H54 (cell line): ENCODE measurements at regions not wholly inside any gene's neighbourhood (a gene's known extent, or its start where the extent isn't known, plus 50 kb on each side); places are given as distances from the start of the nearest gene placed in this dataset.
A peak's percentile ranks its signal among the peaks of the same experiment; 100 is the strongest.

ENCODE experiments used
- DNase-seq: peaks from one replicate; pipeline ENCODE4 v3.0.0; 2011; ENCODE audit warnings: low spot score, mixed read lengths; ENCODE audit not compliant: insufficient read length
- FAIRE-seq: peaks from 3 replicates; lab custom pipeline; 2011; peaks lifted over from hg19 to GRCh38; lab: Jason Lieb, UNC
- POLR2A ChIP-seq: IDR thresholded peaks from 2 replicates; pipeline ENCODE4 v1.6.1; 2011; ENCODE audit warnings: low read depth, mild to moderate bottlenecking, low read length

GRCh38 chr13:26983543-26984320 is 187.9 kb downstream of the USP12 start:
- FAIRE-seq = no peak
- TF ChIP-seq POLR2A = no peak

GRCh38 chr13:26980099-26981031 is 191.2 kb downstream of the USP12 start:
- FAIRE-seq = no peak

More at GRCh38 chr13:26983543-26984320, 187.9 kb downstream of the USP12 start:
- DNase-seq = no peak

DNA sequence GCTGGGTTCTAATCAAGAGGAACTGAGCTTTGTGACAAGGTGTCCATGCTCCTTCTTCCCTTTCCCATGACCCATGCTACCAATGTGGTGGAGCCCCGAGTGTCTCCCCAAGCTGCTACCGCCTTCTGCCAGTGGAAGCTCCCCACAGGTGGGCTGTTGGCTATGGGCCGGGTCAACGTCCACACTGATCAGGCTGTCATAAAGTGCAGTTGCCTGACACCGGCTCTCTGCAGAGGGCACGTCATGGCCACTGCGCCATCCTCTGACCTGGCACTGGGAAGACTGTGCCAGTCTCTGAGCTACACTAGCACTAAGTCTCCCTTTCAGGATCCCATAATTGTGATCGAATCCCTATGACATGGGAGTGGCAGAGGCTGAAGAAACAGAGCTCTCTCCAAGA is 192.3 kb downstream of the USP12 start:
- TF ChIP-seq POLR2A = no peak
- DNase-seq (no peak), FAIRE-seq (no peak)

More at GRCh38 chr13:26980099-26981031, 191.2 kb downstream of the USP12 start:
- no peak for DNase-seq
- TF ChIP-seq POLR2A = no peak

GRCh38 chr13:26978081-26978860 is 193.3 kb downstream of the USP12 start:
- DNase-seq (no peak), FAIRE-seq (no peak)
- no peak for TF ChIP-seq POLR2A

DNA sequence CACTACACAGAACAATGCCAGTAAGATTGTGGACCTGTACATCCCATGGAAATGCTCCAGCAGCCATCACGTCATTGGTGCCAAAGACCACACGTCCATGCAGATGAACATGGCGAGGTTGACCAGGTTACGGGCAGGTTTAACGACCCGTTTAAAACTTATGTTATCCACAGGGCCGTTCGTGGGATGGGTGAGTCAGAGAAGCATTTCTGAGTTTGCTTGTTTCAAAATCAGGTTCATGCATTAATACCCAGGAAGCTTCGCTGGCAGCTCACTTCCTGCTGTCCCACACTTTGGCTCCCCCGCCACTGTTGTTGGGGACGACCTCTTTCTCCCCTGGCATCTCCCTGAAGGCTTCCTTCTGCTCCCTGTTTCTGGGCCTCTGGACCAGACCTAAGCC is 194.1 kb downstream of the USP12 start:
- FAIRE-seq (no peak), DNase-seq (no peak)
- TF ChIP-seq POLR2A = no peak

DNA sequence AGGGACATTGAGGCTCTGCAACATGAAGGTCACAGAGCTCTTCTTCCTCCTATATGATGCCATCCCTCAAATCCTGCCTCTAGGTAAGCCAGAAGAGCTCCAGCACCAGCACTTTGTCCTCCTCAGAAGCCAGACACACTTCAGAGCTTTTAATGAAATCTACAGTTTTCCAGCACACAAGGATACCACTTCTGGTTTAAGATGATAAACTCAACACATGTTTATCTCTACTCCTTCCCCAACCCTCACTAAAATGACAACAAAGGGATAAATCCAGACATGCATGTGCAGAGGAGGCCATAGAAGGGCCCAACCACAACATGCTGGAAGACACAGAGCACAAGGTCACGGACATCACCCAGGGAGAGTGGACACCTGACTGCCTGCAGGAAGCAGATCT is 195.3 kb downstream of the USP12 start:
- TF ChIP-seq POLR2A = no peak
- DNase-seq (no peak), FAIRE-seq (no peak)

DNA sequence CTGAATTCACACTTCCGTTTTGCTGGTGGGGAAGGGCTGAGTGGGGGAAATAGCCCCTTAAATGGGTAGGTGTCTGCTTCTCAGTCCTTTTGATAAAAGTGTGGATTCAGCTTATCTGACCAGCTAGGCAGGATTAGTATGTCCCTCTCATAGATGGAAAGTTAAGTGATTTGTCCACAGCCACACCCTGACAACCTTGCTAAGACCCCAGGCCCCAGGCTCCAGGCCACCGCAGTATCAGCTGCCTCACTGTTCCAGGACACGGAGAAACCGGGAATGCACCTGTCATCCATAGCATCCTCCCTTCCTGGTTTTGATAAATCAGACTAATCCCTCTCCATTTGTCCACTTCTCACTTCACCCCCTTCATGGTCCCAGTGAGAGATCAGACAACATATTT is 197.7 kb downstream of the USP12 start:
- TF ChIP-seq POLR2A = no peak
- FAIRE-seq = no peak
- no peak for DNase-seq

DNA sequence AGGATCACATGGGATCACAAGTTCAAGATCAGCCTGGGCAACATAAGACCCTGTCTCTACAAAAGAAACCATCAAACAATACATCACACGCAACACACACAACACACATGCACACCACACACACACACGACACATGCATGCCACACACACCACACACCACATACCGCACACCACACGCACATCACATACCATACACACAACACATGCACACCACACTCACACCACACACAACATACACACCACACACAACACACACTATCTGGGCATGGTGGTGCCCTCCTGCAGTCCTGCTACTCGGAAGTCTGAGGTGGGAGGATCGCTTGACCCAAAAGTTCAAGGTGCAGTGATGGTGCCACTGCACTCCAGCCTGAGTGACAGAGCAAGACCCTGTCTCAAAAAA is 198.3 kb downstream of the USP12 start:
- DNase-seq = no peak
- no peak for FAIRE-seq
- TF ChIP-seq POLR2A = no peak

DNA sequence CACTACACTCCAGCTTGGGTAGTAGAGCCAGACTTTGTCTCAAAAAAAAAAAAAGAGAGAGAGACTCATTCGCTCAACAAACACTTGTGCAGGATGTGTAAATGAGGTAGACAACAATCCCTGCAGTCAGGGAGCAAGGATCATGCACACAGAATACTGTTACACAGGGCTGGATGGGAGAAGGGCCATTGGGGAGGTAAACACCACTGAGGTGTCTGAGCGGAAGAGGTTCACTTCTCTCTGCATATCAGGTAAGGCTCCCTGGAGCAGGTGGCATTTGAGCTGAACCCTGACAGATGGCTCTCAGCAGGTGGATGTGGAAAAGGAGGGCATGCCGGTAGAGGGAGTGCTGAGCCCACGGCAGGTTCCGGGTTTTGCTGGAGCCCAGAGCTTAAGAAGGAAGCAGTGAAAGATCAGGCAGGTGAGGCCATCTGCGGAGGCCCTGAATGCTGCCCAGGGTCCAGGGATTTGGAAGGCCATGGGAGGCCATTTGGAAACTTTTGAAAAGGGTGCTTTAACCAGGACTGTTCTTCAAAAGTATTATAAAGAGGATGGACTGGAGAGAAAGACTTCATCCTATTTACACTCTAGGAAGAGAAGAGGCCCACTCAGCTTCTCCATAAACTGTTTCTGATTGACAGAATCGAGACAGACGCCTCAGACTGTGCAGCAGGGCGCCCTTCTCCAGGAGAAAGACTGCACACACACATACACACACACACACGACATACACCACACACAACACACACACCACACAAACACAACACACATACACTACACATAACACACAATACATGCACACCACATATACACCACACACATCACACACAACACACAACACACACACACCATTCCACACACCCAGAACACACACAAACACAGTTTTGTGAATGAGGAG is 199.4 kb downstream of the USP12 start:
- no peak for FAIRE-seq
- DNase-seq = no peak
- no peak for TF ChIP-seq POLR2A

DNA sequence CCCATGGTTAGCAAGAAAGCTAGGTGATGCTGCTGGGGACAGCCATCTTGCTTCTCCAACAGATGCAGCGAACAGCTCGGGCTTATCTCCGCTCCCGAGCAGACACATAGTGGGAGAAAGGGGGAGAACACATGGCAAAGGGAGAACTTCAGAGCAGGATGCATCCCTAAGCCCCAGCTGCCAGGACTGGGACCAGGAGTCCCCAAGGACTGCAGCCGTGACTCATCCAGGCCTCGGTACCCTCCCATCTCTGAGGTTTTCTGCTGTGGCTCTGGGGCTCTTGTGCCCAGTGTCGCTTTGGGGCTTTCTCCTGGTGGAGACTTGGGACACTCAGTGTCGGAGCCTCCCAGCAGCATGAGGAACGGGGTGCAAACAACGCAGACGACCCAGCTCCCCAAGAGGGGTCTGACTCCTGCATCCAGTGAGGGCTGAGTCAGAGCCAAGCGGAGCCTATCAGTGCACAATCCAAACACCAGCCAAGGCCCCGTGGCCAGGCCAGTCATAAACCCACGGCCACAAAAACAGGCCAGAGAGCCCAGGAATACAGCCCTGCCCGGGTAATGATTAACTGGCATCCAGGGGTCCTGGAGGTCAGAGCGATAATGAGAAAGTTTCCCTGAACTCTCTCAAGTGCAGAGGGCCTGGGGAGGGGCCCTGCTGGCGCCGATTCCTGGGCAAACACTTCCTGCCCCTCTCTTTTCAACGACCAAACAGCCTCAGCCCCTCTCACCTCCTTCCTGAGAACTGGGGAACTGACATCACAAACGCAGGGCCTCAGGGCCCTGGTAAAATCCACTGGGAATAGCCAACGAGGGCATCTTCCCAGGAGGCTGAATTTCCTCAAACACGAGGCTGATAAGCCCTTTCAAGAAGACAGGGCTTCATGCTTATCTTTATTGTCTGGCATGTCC is 202.9 kb downstream of the USP12 start:
- FAIRE-seq (no peak), DNase-seq (peak; percentile 40)
- no peak for TF ChIP-seq POLR2A

DNA sequence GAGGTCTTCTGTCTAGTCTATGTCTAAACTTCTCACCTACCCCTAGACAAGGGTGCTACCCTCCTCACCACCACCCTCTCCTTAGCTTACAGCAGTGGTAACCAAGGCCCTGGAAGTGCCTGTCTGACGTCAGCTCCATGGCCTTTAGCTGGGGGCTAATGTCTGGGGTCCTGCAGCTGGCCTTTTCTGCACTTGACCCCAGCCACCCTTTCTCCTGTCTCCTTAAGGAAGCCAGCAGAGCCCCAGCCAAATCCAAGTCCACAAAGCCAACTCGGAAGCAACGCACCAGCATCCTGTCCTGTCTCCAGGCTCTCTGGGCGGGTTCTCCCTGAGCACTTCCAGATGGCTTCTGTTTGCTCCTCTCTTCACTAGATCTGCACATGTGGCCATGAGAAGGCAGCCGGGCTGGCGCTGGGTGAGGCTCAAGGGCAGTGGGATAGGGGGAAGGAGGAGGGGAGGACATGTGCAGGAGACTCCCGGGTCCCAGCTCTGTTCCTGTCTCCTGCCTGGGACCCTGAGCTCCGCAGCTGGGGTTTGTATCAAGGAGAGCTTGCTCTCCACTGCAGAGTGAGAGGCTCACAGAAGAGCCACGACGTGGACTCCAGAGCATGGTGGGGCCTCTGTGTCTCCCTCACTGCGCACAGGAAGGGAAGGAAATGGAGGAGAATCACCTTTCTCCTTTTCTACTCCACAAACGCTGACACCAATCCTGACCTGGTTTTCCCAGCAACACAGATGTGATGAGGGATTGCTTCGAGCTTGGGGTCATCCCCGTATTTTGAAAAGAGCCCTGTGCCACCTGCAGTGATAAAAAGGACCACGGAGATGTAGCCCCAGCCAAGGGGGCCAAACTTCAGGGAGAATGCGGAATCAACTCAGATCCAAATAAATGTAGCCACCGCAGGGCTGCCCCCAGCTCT is 204.2 kb downstream of the USP12 start:
- DNase-seq (no peak), FAIRE-seq (no peak)
- no peak for TF ChIP-seq POLR2A
